Stimulated activated CD4-positive, alpha-beta T cell treated with anti-CD3 and anti-CD28 coated beads, TNF-alpha, amount 100 ng/mL, for 48 hours (primary cell): ENCODE measurements at regions not wholly inside any gene's neighbourhood (a gene's known extent, or its start where the extent isn't known, plus 50 kb on each side); places are given as distances from the start of the nearest gene placed in this dataset.

Experiments used
- DNase-seq, 3 donors: peaks; one replicate each; pipeline ENCODE4 v3.0.0-alpha.2; 2020; ENCODE audit warnings: low read depth in 3 of 3

- DNase-seq = no peak
Observed at GRCh38 chr10:64505501-64505900, 984.3 kb downstream of the REEP3 start.

GRCh38 chr10:64506963-64507362, 985.8 kb downstream of the REEP3 start:
- DNase-seq = no peak

GRCh38 chr10:64507651-64508028, 986.4 kb downstream of the REEP3 start:
- no peak for DNase-seq

DNA sequence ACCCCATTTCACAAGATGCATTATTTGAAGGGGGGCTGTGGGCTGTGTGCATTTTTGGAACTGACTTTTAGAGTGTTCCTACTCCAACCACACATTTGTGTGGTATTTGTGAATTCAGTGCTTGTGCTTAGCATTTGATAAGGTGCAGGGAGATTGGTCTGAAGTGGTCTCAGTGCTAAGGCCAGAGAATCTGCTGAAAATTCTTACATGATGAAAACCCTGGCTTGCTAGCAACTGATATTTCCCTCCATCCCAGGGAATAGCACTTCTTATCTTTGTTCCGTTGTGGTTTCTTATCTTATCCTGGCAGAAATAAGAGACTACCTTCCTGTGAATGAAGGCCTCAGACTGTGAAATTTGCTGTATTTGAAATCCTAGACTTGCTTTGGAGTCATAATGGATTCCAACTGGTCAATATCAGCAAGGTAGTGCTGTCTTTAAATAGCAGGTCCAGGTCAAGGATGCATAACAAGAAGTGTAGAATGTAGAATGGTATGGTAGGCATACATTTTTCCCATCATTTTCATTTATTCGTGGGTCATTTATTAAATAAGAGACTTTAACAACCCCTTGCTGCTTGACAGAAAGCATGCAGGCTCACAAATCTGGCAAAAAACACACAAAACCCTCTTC, 986.9 kb downstream of the REEP3 start:
- DNase-seq = no peak

GRCh38 chr10:64515970-64516699, 994.9 kb downstream of the REEP3 start:
- no peak for DNase-seq

DNA sequence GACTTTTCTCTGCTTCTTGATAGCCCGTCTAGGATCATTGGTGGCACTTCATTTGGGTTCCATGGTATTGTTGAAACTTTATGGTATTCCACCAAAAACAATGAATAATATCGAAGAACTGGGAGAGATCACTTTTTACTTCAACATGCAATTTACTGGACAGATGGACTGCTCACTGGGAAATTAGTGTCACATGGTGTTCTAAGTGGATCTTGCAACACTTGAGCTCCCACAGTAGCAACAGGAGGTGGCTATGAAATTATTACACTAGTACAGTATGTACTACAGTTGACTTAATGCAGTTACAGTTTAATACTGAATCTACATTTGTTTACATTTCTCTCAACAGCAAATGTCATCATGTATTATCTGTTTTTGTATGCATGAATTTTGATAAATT, 997.3 kb downstream of the REEP3 start:
- DNase-seq = no peak

DNA sequence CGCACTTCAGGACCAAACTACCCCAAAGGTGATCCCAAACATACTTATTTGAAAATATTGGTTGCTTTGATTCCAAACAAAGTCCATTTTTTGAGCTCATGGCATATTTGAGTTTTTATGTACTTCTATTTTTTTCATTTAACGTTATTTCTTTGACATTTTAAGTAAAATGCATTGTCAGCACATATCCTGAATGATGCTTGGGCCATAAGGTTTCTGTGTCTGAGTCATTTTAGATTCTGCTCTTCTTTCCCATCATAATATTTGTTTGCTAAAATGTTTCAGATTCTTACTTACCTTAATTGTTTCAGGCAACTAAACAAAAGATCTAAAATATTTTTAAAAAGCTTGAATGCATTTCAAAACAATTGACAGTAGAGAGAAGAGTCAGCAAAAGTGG, 998.2 kb downstream of the REEP3 start:
- DNase-seq = no peak

DNA sequence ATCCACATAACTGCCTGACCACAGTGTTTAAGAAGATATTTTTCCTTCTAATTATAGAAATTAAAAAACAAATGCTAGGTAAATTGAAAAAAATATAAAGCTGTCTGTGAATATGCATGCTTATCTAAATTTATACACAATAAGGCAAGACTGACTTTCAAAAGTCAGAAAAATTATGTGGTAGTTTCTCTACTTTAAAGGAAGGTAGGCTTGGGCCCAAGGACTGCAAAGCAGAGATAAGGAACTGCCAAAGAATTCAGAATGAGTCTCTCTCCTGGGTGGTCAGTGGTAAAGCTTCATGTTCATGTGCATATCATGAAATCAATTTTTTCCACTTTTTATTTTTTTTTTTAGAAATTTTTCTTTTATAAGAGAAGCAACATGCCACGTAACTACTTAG, 998.6 kb downstream of the REEP3 start:
- DNase-seq = no peak

DNA sequence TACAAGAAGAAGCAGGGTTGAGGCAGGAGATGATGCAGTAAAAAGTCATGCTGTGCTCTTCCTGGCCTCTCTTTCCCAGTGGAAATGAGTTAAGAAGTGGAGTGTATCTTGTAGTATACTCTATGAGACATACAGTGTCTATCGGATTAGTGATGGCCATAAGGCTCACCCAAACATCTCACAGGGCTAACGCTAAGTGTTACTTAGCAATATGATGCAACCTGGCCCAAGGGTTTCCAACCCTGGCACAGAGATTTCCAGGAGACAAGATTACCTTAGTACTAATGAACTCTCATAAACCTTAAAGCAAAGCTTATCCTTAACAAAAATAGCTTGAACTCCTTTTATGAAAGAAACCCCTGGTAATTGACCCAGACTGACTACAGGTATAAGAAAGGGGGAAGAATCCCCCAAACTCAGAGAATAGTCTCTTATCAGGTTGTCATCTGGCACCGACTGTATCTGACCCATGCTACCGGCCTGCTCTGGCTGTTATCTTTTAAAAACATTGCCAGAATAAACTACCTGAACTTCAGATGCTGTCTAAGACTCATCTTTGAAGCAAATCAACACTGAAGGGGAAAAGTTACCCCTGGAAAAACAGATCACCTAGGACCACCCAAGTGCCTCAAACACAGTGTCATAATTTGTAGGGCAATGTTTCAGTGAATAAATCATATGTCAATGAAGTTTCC, 1002.0 kb downstream of the REEP3 start:
- no peak for DNase-seq

DNA sequence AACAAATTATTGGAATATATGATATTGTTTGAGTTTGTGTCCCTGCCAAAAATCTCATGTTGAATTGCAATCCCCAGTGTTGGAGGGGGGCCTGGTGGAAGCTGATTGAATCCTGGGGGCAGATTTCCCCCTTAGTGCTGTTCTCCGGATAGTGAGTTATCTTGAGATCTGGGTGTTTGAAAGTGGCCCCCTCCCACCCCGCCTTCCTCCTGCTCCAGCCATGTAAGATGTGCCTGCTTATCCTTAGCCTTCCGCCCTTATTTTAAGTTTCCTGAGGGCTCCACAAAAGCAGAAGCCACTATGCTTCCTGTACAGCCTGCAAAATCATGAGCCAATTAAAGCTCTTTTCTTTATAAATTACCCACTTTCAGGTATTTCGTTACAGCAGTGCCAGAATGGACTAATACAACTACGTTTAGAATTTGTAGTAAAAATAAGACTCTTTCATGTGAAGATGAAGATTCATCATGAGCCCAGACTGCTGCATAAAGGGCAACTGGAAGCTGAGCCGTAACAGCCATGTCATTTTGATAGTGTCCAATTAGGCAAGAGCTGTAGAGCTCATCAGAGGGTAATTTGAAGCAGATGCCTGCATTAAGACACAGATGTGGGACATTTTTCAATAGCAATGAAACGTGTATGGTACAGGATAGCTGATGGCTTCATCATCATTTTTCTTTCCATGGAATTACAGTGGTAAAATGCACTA, 1007.2 kb downstream of the REEP3 start:
- no peak for DNase-seq

DNA sequence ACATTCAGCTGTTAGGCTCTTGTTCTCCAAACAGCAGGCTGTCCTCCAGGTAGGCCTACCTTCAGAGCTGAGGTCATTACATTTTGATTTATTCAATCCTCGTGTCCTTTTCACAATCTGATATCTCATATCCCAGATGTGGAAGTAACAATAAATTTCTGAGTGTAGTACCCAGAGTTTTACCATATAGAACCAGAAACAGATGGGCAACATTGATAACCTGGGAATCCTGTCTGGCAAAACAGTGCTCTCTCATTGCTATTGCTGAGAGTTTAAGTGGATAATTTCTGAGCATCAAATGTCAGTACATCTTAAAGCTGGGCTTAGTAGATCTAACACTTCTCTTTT, 1007.8 kb downstream of the REEP3 start:
- no peak for DNase-seq

DNA sequence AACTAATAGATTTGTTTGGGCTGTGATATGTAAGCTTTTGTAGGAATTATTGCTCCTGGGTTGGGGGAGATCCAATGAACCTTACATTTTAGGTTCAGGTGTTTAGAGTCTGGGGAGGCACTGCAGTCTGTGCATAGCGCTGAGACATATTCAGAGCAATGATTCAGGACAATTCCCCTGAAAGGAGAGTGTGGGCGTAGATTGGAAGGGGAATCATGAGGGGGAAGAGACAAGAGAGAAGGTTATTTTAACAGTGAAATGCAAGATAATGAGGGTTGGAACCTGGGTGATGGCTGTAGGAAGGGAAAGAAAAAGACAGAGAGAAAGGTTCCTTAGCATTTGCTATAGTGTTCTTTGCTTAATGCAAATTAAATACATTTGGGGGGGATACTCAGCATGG, 1013.4 kb downstream of the REEP3 start:
- no peak for DNase-seq

DNA sequence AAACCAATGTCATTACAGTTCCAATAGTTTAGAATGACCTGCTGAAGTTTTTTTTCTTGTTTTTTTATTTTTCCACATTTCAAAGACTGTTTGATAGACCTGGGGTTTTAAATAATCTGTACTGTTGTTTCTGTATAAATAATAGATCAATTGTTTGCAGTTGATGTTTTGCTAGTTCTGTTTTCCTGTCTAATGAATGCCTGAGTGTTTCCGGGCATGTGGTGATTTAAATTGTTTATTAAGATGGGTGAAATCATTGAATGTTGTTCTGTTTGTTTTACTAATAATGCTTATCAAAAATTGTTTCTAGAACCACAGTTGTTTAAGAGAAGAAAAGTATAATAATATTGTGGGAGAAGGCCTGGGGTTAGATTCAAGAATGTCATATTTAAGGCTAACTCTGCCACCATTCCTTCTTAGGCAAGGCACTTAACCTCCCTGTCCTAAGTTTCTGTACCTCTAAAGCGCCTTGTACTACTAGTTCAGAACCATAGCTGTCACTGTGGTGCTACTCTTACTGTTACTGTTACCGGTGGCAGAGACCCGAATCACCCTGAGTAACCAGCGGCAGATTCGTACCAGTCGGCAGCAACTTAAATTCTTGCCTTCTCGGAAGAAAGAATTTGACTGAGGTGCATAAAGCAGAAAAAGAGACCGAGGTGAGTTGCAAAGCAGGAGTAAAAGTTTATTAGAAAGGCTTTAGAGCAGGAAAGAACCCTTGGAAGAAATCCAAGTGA, 1014.1 kb downstream of the REEP3 start:
- no peak for DNase-seq

DNA sequence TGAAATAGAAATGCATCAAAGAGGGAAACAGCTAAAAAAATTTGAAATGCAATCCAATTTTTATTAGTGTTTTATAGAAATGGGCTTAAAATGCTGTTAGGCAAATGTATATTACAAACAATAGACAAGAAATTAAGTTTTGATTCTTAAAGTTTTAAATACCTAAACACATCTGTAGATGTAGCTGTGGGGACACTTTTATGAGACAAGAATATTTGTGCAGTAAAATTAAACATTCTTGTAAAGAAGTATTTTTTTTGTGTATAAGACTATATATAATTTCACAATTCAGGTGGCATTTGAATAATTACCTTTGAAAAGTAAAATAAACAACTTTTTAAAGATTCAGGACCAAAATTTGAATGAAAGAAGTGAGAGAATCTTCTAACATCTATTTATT, 1015.9 kb downstream of the REEP3 start:
- DNase-seq = no peak

GRCh38 chr10:64537928-64538327, 1016.7 kb downstream of the REEP3 start:
- no peak for DNase-seq

GRCh38 chr10:64546073-64546472, 1024.9 kb downstream of the REEP3 start:
- DNase-seq = no peak

GRCh38 chr10:64547168-64547567, 1026.0 kb downstream of the REEP3 start:
- DNase-seq = no peak

DNA sequence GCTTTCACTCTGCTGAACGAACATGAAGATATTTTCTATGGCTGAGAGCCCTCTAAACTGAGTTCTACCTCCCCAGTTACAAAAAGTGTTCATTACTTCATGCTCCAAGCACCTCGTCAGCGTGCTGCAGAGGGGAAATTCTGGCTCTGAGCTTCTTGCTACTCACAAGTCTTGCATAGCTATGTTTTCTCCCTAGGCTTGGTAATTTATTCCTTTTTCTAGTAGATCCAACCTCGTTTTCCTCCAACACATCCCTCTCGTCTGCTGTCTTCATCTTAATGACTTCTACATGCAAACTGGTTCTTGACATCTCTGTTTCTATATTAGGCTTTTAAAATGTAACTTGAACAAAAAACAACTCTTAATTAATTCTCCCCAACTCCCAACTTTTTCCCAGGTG, 1034.5 kb downstream of the REEP3 start:
- DNase-seq = no peak

- DNase-seq = no peak
Observed at GRCh38 chr10:64558094-64558835, 1037.1 kb downstream of the REEP3 start.

DNA sequence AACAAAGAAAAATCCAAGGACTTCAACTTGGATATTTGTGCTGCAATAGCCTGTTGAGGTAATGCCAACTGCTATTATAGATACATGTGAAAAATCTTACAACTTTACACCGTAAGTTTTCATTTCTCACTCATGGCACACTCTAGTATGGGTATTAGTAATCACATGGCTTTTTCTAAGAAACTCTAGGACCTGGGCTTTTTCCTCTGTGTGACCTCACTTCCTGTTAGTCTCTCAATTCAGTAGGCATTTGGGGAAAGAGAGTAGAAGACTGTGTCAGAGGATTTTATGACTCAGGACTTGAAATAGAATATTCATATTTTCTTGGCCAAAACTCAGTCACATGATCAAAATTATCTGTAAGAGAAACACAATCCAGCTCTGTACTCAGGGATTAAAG, 1049.9 kb downstream of the REEP3 start:
- DNase-seq = no peak

DNA sequence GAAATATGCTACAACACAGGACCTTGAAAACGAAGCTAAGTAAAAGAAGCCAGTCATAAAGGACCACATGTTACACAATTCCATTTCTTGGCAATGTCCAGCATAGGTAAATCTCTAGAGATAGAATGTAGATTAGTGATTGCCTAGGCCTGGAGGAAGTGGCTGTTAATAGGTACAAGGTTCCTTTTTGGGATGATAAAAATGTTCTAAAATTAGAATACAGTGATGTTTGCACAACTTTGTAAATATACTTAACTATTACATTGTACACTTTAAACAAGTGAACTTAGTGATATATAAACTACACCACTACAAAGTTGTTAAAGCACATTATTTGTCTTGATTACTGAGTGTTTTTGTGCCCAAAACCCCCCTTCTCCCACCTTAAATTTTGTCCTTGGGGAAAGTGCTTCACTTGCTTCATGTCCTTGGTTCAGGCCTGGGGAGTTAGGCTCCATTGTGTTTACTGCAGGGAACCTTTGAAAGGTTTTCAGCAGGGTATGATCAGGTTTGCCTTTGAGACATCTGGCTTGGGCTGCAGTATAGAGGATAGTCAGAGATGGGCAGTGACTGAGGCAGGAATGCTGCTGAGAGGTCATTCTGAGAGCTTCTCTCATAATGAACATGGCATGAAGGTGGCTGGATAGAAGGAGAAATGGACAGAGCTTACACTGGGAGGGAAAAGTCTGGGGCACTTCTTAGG, 1052.6 kb downstream of the REEP3 start:
- no peak for DNase-seq
